ENCODE measurements at regions not wholly inside any gene's neighbourhood (a gene's known extent, or its start where the extent isn't known, plus 50 kb on each side); places are given as distances from the start of the nearest gene placed in this dataset.
A peak's percentile ranks its signal among the peaks of the same experiment; 100 is the strongest.

DNA sequence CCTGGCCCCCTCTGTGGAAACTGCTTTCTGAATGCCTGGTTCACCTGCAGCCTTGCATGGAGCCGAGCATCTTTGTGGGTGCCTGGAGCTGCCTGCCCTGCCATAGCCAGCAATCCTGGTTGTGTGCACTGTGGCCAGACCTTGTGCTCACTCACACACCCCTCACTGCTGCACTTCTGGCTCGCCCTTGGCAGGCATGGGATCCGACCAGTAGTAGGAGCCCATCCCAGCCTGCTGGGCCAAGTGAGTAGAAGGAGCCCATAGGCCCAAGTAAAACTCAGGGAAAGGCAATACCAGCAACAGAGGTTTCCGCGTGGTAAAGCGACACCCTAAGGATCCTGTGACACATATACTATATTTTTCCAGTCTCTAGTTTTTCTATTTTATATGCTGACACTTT is 270.0 kb upstream of the NAV3 start:
- no peak for DNase-seq

GRCh38 chr12:77559400-77560074 is 271.2 kb upstream of the NAV3 start:
- DNase-seq = no peak

DNA sequence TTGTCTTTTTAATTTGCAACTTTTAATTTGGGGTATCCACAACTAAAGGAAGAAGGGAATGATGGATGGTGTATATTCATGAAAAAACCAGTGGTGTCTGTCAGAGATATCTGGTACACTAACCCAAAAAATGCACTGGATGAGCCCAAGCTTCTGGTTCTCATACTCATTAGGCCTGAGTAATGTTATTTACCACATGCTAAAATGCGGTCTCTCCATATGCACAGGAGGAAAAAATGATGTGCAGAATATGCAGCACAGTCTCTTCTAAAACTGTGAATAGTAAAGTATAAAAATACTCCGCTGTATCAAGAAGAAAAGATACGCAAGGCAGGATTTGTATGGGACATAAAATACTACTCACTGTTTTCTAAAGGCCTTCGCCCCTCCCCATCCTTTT is 275.6 kb upstream of the NAV3 start:
- DNase-seq = no peak

GRCh38 chr12:77553976-77554619 is 276.6 kb upstream of the NAV3 start:
- no peak for DNase-seq

GRCh38 chr12:77549383-77550128 is 281.1 kb upstream of the NAV3 start:
- no peak for DNase-seq

DNA sequence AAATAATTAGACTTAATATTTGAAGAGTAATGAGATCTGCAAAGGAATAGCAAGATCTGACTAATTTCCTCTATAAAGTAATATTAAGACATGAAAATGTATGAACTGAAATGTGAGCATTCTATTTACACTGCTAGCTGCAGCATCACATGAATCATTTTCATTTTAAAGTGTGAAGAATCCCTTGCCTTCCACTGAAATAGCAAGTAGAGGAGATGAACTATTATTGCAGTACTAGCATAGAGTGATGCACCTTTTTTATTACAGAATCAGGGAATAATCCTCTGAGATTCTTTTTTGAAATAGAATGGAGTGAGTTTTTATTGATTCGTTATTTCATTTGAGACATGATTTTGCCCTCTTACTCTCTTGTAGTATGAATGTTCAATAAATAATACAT is 281.9 kb upstream of the NAV3 start:
- no peak for DNase-seq

DNA sequence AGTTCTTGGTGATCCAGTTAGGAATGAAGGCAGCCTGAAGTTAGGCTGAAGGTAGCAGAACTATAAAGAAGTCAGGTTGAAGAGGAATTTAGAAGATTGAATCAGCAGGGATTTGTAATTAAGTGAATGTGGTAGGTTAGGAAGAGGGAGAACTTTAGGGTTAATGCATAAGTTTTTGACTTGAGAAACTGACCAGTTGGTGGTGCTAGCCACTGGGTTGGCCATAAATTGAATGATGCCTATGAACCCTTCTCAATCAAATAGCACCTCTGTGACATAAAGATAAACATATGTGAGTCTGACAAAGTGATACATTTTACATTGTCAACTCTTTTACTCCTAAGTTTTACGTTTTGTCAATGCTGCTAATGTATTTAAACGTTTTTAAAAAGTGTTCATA is 290.6 kb upstream of the NAV3 start:
- no peak for DNase-seq

DNA sequence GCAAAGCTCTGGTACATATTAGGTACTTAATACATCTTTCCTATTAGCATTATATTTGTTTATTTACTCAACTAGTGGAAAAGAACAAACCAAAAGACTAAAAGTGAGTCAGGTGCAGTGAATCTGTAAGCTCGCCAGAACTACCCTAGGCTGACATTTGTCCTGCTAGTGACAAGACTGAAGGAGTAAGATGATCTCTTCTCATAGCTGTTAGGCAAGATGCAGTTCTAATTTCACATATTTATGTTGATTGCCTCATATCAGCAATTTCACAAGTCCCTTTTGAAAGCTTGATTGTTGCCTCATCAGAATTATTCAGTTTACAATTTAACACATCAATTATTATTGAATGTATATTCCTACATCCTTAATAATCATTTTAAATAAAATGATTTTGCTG is 293.0 kb upstream of the NAV3 start:
- no peak for DNase-seq

- no peak for DNase-seq
Measured at GRCh38 chr12:77535734-77536133, 295.0 kb upstream of the NAV3 start.

- no peak for DNase-seq
Measured at GRCh38 chr12:77531912-77532311, 298.8 kb upstream of the NAV3 start.

- DNase-seq = no peak
Measured at GRCh38 chr12:77522247-77522646, 308.4 kb upstream of the NAV3 start.

DNA sequence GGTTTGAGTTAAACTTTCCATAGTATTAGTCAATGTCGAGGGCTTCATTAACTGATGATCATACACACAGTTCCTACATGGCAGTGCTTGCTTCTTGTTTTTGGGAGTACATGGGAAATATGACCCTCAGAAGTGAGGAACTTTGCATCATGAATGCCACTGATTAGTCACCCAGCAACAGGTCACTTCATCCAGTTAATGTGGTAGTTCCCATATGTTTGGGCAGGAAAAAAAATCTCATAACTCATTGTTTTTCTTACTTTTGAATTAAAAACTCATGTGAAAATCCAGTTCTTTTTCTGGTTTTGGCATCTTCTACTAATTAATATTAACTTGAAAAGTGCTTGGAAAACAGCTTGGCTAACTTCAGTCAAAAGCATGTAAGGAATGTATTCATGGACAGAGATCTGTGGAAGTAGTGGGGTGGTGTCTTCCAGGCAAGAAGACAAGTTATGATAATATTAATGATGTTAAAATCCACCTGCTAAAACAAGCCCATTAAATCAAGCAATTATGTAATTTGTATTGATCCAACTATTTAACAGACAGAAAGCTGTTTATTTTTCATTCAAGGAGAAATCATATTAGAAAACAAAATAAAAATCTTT is 309.1 kb upstream of the NAV3 start:
- no peak for DNase-seq

GRCh38 chr12:77514511-77514910 is 316.2 kb upstream of the NAV3 start:
- DNase-seq = peak; percentile 80

DNA sequence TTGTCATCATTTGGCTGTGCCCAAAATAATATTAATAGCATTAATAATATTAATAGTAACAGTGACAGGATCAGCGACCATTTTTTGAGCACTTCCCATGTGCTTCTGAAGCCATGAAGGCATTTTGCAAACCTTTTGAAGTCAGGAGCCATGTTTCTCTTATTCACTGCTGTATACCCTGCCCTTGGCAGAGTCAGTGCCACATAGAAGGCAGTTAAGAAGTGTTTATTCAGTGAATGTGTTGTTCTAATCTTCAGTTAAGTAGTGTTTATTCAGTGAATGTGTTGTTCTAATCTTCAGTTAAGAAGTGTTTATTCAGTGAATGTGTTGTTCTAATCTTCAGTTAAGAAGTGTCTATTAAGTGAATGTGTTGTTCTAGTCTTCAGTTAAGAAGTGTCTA is 319.7 kb upstream of the NAV3 start:
- peak; percentile 29 for DNase-seq

- DNase-seq = no peak
Measured at GRCh38 chr12:77504466-77504865, 326.2 kb upstream of the NAV3 start.

- DNase-seq = no peak
Measured at GRCh38 chr12:77500089-77500488, 330.6 kb upstream of the NAV3 start.

- DNase-seq = no peak
Measured at GRCh38 chr12:77497647-77498046, 333.0 kb upstream of the NAV3 start.

- DNase-seq = no peak
Measured at GRCh38 chr12:77496714-77497113, 334.0 kb upstream of the NAV3 start.

DNA sequence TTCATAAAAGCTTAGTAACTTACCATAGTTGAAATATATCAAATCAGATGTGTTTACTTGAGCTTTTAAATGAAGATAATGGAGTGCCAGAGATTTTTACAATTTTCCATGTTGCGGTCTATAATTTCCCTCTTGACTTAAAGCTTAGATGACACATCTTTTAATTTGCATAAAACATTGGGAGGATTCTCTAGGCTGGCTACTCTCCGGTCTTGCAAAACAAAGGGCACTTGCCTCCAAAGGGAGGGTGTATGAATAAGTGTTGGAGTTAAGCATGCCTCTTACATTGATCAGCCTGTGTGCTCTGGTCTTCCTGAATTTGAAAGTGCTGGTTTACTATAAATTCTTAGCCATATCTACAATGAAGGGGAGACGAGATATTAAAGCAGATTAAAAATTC is 336.4 kb upstream of the NAV3 start:
- no peak for DNase-seq

- DNase-seq = no peak
Measured at GRCh38 chr12:77493302-77494168, 337.2 kb upstream of the NAV3 start.

DNA sequence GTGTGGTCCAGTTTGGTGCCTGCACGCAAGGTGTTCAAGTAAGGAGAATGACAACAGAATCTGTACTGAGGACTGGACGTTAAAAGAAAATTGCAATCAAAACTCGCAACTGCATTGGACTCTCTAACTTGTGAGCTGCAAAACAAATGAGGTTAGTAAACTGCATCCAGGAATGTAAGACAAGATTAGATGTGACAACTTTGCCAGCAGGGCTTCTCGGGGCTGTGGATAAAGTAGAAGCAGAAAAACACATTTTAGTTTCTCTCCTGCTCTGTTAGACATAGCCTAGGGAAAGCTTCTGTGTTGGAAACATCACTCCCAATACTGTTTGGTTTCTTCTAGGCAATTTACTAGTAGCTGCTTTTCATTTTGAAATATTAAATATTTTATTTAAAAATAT is 338.2 kb upstream of the NAV3 start:
- DNase-seq = no peak

DNA sequence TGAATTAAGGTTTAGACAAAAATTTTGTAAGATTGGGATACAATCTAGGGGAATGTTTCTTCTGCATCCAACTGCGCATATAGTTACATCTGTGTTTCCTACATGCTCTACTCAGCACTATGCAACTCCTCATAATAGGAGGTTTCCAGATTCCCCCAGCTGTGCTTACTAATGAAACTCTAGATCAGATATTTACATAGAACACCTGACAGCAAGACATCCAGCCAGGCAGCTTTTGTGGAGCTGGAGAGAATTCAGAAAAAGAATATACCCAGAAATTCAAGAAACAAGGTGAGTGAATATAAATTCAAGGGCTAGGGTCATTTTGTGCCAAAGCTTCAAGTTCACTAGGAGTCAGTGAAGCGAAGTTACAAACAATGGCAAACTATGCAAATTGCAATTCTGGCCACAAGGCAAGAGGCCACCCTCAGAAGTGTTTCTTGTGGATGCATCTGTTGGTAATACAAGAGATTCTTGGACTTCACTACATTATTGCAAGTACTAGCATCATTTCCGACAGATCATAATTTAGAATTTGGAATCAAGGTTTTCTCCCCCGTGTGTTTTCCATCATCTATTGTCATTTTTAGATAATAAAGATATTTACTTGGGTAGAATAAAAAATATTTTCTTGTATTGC is 341.2 kb upstream of the NAV3 start:
- DNase-seq = no peak

Data from NCI-H345 (cell line).